DLD1 (cell line): ENCODE measurements at regions not wholly inside any gene's neighbourhood (a gene's known extent, or its start where the extent isn't known, plus 50 kb on each side); places are given as distances from the start of the nearest gene placed in this dataset.
"Not testable (repeated sequence)": the region's sequence is repeated elsewhere in the genome, so short reads cannot be mapped to it uniquely, and the experiment has no call there.

Source experiments
- in situ Hi-C: cut with HindIII; loops from 2 replicates; pipeline ENCODE4 v1.10.0; 2017; ENCODE audit warnings: low sequenced_read_pairs

DNA sequence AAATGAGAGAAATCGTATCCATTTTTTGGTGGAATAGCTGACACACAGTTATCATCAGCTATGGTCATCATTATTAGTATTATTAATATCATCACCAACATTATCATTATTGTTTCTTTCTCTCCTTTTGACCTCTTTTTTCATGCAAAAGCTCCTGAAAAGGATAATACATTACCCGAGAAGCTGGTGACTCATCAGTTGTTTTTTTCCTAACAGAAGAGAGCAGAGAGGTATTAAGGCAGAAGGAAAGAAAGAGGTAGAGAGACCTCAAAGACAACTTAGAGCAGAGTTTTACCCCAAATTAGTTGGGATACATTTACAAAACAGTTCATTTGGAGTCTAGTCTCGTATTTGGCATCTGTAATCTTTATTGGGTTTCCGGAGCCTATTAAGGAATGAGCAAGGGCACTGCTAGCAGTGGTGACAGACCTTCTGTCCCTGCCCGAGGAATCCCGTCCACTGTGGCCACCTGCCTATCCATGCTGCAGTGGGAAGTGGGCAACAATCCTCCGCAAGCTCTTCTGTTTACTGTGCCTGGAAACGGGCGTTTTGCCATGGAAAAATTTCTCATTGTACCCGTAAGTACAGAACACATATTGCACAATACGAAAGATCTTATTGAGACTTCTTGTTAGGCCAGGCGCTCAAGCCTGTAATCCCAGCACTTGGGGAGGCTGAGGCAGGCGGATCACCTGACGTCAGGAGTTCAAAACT is 170.0 kb upstream of the MKLN1 start:
- in situ Hi-C loops: no loop called here

DNA sequence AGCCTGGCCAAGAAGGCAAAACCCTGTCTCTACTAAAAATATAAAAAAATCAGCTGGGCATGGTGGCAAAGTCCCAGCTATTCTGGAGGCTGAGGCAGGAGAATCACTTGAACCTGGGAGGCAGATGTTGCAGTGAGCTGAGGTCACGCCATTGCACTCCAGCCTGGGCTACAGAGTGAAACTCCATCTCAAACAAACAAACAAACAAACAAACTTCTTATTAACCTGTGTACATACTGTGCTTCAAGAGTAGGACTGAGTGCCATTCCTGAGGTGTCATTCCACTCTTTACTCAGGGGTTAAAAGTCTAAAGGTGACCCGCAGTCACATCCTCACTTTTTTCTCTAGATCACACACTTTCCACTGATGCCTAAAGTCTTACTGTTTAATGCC is 169.4 kb upstream of the MKLN1 start:
- in situ Hi-C loops: not testable (repeated sequence)

GRCh38 chr7:131159961-131160361 is 167.7 kb upstream of the MKLN1 start:
- in situ Hi-C loops: no loop called here

DNA sequence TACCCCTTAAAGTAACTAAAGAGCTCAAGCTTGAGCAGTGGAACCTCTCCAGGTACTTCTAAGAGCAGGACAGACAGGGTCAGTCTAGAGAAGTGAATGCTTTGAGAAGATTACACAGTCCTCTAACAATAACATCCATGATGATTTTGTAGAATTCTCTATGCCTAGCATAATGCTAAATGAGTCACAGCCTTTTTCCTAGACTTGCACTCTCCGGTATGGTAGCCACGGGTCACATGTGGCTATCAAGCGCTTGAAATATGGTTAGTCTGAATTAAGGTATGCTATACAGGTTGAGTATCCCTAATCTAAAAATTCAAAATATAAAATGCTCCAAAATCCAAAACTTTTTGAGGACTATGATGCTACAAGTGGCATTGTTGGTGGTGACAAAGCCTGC is 166.6 kb upstream of the MKLN1 start:
- in situ Hi-C loops: no loop called here

GRCh38 chr7:131164025-131164925 is 163.4 kb upstream of the MKLN1 start:
- in situ Hi-C loops: no loop called here

- in situ Hi-C loops: no loop called here
These were observed 161.6 kb upstream of the MKLN1 start for GRCh38 chr7:131166066-131166465.

DNA sequence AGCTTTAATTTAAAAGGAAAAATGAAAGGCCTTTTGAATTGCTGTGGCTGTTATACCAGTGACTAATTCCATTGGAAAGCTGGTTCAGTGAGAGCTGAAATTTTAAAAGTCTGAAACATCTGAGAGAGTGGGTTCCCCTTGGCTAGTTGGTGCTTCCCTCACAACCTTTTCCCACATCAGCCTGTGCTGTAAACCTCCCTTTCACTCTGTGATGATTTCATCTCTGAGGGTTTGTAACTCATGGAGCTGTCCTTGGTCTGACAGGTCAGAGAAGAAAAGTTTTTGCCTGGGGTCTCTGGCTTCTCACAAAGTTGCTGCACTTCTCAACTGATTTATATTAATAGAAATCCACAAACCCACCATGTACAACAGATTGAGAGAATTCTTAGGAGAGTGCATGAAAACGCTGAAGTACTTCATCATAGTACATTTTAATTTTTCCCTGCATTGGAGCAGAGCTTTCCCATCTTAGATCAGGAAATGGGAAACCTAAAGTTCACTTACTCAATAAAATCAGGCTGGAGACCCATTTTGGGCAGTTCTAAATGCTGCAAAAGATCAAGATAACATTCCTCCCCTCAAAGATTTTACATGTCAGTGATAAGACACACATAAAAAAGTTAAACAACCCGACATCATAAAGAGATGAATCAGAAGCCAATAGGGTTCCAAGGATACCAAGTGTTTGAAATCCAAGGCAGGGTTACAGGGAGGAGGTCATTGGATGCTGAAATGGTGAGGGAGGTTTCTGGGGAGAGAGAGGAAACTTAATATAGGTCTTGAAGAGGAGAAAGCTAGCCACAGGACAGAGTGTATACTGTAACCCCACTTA is 157.0 kb upstream of the MKLN1 start:
- in situ Hi-C loops: no loop called here

- in situ Hi-C loops: no loop called here
These were observed 154.4 kb upstream of the MKLN1 start for GRCh38 chr7:131173145-131173890.

DNA sequence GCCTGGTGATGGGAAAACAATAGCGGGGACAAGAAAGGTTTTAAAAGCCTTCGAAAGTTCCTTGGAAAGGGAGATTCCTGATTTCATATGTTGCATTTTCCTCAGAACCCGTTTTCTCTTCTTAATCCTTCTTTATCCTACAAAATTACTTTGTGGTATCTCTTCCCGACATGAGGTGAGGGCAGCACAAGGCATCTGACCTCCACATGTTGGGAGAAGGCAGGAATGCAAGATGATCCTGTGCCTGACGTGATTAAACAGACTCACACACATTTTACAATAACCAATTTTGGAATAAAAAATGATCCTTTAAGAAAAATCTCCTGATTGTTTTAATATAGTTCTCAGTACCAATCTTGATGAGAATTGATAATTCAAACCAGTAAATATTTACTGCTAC is 153.3 kb upstream of the MKLN1 start:
- in situ Hi-C loops: no loop called here

DNA sequence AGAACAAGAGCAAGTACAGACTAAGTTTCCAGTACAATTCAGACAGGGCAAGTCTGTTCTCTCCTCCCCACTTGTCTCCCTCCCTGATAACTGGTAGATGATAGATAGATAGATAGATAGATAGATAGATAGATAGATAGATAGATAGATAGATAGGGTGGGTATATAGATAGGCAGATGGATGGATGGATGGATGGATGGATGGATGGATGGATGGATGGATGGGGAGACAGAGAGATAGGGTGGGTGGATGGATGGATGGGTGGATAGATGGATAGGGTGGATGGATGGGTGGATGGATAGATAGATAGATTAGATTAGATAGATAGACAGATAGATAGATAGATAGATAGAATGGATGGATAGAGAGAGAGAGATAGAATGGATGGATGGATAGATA is 152.8 kb upstream of the MKLN1 start:
- in situ Hi-C loops: no loop called here

GRCh38 chr7:131182446-131183058 is 145.1 kb upstream of the MKLN1 start:
- in situ Hi-C loops: no loop called here

GRCh38 chr7:131183072-131183471 is 144.6 kb upstream of the MKLN1 start:
- in situ Hi-C loops: no loop called here

GRCh38 chr7:131183611-131184119 is 144.0 kb upstream of the MKLN1 start:
- in situ Hi-C loops: no loop called here

DNA sequence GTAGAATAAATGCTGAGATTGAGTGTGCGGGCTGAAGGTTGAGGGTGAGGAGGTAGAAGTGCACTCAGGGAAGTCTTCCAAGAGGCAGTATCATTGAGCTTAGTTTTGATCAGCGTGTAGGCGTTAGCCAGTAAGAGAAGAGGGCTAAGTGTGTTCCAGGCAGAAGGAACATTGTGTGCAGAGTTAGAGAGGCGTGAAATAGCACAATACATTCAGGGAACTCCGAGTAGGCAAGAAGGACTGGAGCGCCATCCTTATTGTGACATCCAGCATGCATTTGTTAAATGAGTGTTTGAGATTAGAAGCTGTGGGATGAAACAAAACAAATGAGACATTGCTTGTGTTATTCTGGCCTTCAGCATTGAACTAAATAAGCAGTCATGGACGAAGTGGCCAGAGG is 140.9 kb upstream of the MKLN1 start:
- in situ Hi-C loops: no loop called here

GRCh38 chr7:131188367-131189339 is 139.0 kb upstream of the MKLN1 start:
- in situ Hi-C loops: no loop called here

GRCh38 chr7:131189488-131189887 is 138.2 kb upstream of the MKLN1 start:
- in situ Hi-C loops: no loop called here

- in situ Hi-C loops: no loop called here
These were observed 137.5 kb upstream of the MKLN1 start for GRCh38 chr7:131190146-131190545.

DNA sequence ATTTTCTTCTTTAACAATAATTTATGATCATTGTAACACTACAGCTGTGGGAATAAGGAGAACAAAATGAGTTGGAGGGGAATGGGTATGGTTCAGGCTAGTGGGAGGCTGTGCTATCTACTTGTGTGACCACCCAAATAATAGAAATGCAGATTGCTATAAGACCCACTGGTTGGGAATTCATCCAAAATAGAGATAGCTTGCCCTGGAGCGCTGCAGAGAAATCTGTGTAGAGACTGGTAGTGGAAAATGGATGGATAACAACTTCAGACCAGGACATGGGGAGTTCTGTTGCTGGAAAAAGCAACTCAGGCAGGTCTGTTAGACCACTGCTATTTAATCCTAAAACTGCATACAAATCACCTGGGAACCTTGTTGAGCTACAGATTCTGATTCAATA is 137.1 kb upstream of the MKLN1 start:
- in situ Hi-C loops: no loop called here
